Stimulated activated CD4-positive, alpha-beta T cell treated with anti-CD3 and anti-CD28 coated beads, Interleukin-12 subunit alpha, Interleukin-12 subunit beta, amount 100 ng/mL, for 24 hours (primary cell): ENCODE measurements at regions not wholly inside any gene's neighbourhood (a gene's known extent, or its start where the extent isn't known, plus 50 kb on each side); places are given as distances from the start of the nearest gene placed in this dataset.

Experiments
- DNase-seq, 2 experiments: peaks; one replicate each; pipeline ENCODE4 v3.0.0-alpha.2; 2020; ENCODE audit warnings: low read depth in 2 of 2

DNA sequence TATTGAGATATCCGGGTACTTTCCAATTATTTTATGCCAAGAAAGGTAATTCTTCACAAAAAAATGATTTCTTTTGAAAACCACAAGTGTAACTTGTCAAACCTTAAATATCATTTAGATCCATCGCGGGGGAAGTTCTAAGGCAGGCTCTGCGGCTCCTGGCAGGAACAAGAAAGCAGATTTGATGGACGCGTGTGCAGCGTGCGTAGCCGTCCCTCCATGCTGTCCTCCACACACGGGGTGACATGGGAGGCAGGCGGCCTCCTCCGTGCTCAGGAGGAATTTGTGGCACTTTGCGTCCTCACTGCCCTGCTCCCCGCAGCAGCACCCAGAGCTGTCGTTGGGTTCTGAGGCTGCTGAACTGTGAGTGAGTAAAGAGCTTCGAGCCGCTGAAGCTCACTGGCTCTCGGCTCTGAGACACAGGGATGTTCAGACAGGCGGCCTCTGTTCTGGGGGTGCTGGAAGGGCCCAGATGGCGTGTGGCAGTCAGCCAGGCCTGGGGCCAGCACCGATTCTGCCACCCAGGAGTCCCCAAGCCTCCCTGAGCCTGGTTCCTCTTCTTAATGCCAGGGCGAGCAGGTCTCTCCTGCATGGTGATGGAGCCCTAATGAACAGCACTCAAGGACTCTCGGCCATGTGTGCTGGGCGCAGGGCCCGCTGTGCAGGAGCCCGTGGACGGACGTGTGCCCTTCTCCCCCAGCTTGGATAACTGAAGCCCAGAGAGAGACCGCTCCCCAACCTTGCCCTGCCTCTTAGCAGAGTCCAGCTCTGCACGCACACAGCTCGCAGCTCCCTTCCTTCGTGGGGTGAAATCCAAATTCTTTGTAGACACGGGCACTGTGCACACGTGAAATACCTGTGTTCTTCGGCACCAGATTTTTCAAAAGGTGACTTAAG lies 185.4 kb upstream of the SHH start:
- no peak for DNase-seq

DNA sequence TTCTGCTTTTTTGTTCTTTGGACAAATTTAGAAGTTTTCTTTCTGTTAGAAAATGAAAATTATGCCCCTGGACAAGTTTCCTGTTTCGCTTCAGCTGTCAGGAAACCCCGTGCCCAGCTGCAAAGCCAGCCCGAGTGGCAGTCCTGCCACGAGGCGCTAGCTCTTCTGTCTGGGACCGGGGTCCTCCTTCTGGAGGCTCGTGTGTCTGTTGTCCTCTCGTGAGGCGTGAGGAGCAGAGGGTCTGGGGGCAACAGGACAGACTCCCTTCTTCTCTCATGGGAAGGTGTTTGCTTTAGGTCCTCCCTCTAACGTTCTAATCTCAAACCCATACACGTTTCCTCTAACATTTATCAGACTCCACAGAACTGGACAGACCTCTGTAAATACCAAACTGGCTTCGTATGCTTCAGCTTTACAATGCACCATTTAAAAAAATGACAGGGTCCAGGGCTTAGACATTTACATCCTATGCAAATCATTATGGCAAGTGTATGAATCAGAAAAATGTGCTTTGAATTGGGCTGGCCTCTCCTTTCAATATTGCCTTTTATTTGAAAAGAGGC lies 184.5 kb upstream of the SHH start:
- no peak for DNase-seq

DNA sequence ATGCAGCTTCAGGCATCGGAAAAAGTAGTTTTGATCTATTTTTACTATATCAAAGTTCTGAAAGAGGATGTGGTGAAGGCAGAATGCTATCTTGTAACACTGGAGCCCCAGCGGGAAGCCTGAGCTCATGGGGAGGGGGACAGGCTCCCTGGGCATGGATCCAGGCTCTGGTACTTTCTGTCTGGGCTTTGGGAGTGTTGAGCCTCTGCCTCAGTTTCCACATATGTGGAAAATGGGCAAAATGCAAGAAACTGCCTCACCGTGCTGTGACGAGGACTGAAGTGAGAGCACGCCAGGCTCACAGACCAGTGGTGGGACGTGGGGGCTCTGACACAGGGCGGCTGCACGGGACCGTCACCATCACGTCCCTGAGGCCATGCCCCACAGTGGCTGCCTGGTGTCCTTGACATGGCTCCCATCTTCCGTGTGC lies 182.9 kb upstream of the SHH start:
- DNase-seq, result no peak

DNA sequence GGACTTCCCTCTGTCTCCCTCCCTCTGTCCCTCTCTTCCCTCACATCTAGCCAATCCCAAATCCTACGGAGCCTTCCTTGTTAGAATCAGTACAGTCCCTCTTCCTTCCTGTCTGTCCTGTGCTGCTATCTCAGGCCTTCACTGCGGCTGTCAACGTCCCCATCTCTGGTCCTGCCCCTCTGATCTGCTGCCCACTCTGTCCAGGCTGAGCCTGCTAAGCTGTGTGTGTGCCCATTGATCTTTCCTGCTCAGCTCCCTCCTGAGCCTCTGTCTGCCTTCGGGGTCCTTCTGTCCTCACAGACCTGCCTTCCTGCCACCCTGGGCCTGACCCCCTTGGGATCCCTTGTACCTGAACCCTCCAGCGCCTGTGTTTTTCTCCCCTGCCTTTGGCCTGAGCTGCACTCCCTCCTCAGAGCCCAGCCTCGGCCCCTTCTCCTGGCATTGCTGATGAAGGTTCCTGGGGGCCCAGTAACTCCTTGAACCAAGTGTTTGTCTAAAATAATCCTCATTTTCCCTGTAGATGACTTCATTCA lies 182.1 kb upstream of the SHH start:
- no peak for DNase-seq

DNA sequence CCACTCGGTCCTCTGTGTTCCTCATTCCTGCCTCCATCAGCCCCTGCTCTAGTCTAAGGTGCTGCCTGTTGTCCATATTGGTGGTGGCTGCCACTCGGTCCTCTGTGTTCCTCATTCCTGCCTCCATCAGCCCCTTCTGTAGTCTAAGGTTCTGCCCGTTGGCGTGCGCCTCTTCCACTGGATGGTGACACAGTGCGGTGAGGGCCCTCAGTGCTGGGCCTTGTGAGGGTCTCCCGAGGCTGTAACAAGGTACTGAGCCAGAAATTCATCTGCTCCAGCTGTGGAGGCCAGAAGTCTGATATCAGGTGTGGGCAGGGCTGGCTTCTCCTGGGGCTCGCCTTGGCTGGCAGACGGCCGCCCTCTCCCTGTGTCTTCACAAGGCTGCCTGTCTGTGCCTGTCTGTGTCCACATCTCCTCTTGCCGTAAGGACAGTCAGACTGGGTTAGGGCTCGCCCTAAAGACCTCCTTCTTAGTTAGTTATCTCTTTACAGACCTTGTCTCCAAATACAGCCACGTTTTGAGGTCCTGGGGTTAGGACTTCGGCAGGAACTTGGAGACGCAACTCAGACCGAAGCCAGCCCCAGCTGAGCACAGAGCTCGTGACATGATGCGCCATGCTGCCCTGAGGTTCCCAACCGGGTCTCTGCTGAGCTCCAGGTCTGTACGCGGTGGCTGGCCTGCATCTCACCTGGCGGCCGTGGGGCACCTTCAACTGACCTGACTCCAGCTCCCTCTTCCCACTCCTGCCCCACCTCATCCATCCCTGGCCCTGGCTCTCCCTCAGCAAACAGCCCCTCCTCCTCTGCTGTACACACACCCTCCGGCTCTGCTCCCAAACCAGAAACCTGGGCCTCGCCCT lies 181.4 kb upstream of the SHH start:
- DNase-seq, result no peak

DNA sequence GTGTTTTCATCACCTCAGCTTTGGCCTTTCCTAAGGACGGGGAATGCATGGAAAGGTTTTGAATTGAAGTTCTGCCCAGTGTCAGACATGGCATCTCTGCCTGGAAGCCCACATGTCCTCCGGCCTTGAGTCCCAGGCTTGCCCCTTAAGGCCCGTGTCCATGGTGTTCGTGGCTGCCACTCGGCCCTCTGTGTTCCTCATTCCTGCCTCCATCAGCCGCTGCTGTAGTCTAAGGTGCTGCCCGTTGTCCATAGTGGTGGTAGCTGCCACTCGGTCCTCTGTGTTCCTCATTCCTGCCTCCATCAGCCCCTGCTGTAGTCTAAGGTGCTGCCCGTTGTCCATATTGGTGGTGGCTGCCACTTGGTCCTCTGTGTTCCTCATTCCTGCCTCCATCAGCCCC lies 180.7 kb upstream of the SHH start:
- DNase-seq, result no peak

DNA sequence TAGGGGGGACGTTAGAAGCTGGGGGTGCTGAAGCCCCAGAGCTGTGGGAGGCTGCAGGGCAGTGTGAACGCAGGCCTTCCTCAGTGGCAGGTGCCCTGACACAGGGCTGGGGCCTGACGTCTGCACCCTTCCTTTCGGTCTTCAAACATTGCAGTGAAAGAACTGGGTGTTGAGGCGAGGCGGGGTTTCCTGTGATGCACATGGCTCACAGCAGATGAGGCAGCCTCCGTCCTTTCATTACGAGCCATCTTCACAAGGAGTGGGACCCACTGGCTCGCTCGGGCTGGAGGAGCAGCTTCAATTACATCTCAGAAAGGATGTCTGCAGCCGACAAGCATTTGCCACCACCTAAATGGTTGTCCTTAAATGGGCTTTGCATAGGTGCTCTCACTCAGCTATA lies 180.3 kb upstream of the SHH start:
- no peak for DNase-seq

DNA sequence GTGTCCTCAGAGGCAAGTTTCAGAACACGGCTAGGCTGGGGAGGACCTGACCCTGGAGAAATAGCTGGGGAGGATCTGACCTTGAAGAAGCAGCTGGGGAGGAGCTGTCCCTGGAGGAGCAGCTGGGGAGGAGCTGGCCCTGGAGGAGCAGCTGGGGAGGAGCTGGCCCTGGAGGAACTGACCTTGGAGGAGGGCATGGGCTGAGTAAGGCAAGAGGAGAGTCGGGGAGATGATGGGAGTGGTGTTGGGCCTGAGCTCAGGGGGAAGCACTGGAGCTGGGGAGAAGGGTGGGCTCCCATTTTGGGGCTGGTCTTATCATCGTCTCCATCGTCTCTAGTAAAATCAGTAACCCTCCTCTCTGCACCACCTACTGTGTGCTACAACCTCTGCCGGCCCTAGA lies 179.8 kb upstream of the SHH start:
- no peak for DNase-seq

DNA sequence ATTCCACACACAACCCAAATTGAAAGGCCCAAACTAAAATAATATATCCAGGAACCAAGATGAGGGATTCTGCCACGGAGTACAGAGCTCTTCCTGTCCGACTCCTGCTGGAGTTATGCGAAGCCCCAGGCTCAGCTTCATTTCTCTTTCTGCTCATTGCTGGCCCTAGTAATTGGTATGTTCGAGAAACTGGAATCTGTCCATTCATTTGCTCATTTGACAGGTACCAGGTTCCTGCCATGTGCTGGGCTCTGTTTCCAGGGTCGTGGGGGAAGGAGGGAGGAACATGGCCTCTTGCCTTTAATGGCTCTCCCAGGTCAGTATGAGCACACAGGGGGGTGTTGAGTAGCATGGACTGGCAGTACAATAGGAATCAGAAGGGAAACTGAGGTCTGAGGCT lies 179.2 kb upstream of the SHH start:
- no peak for DNase-seq

DNA sequence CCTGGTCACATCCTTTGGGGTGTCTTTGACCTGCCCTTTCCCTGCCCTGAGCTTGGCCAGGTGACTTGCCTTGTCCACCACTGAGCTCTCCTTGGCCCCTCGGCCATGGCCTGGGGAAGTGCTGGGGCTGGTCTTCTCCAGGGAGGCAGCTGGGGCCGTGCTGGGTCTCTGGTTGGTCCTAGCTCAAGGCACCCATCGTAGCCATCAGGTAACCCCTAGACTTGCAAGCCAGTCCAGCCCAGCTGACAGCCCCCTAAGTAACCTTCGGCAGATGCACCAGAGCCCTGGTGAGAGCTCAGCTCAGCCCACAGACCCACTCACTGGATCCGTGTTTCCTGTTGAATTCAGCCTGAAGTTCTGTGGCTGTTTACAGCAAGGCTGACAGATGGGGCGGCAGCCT lies 176.2 kb upstream of the SHH start:
- DNase-seq, result no peak

DNA sequence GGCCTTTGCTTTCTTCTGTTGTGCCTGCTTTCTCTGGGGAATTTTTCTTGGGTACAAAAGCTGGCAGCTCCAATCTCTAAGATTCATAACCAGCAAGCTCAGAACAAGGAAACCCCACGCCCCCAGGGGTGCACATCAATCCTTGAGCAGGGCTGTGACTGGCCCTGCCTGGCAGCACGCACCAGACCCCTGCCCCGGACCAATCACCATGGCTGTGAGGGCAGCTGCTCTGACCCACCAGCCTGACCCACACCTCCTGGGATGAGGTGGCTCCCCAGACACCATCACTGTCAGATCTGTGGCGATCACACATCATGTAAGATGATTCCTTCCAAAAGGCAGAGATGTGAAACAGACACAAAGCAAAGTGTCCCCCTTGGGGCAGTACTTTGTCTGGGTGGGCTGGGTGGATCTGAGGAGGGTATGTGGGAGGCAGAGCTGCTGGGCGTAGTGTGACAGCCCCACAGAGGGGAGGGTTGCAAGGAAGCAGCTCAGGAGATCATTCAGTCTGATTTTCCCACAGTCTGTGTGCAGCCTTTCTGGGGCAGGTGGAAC lies 175.5 kb upstream of the SHH start:
- DNase-seq, result no peak

DNA sequence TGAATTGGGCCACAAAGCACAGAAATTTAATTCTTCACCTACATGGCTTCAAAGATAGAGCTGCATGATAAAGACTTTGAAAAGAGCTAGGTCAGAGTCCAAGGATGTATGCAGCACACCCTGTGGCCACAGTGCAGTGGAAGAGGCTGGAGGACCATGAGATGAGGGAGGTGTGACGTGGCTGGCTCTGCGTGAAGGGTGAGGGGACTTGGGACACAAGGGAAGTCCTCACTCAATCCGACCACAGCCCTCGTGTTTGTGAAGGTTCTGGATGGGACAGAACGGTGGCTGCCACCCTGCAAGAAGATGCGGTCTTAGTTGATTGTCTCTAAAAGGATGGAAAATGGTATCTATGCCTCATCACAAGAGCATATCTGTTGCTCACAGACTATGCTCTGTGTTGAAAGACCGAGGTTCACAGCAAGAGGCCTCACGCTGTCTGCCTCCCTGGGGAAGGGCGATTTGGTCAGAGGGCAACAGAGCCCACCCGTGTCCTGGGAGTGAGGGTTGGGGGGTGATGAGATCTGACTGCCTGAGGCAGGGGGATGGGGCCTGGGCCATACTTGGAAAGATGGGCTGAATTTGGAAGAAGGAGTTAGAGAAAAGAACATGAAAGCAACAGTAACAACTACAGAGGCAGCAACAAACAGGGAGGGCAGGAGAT lies 174.4 kb upstream of the SHH start:
- no peak for DNase-seq

DNA sequence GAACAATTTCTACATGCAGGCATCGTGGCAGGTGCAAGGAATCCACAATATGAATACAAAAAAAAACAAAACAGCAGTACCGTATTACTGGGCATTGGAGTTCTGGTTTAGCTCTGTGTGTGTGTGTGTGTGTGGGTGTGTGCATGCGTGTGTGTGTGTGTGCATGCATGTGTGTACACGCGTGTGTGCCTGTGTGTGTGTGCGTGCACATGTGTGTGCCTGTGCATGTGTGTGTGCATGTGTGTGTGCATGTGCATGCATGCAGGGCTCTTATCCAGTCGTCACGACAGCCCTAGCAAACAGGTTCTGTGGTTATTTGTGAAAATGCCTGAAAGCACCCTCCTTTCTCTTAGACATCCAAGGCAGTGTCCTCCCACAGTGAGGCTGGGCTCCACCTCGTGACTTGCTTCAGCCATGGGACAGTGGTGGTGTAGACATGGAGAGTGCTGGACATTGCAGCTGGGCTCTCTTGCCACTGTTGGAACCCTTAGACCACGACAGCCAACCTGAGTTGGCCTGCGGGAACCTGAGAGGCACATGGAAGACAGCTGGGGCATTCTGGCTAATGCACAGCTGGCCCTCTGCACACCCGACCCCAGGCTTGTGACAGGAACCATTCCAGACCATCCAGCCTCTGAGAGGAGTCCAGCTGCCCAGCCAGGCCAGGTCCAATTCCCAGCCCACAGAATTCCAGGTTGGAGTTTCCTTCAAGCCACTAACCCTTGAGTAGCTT lies 173.4 kb upstream of the SHH start:
- no peak for DNase-seq

DNA sequence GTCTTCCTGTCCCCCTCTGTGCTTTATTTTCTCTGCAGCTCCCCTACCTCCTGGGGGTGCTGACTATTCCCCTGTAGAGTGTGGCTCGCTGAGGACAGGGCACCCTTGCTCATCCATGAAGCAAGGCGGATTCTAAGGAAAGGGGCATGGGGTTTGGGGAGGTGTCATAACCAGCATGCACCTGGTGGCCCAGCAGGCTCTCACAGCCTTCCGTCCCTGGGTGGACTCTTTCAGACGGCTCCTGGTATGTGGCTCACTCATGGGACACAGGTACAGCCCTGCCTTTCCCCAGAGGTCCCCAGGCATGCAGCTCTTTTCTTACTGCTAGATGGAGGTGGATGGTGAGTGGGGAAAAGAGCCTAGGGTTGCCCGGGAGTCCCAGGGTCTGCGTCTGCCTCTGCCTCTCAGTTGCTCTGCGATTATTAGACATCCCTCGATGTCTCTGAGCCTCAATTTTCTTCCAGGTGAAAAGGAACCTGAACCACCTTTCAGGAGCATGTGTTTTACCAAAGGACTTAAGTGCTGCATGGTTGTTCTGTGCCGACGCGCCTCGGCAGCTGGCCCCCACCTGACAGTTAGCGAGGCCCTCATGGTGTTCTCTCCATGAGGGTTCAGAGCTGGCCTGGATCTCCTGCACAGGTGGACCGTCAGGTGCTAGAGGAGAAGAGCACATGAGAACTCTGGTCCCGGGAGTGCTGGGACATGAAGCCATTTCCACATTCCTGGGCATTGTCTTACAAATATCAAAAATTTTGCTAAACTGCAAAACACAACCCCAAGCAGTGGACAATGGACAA lies 172.5 kb upstream of the SHH start:
- DNase-seq, result no peak

DNA sequence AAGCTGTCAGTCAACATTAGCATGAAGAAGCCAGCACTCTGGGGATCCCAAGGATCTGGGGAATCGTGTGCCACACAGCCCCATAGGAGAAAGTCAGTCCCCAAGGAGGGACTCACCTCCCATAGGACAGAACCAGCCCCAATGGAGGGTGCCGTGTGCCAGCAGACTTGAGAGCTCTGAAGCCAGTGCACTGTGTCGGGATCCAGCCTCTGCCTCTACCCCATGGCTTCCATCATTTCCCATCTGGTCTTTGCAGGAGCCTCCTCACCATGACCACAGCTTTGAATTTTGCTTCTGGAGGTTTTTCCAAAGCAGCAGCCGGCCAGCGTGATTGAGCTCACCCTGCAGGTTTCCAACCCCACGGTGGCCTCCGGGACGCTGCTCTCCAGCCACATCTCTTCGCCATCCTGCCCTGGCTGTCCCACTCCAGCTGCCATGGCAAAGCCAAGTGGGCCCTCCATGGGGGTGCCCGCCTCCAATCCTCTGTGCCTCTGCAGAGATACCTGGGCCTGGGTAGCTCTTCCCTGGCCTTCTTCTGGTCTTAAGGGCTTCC lies 171.8 kb upstream of the SHH start:
- DNase-seq, result no peak

DNA sequence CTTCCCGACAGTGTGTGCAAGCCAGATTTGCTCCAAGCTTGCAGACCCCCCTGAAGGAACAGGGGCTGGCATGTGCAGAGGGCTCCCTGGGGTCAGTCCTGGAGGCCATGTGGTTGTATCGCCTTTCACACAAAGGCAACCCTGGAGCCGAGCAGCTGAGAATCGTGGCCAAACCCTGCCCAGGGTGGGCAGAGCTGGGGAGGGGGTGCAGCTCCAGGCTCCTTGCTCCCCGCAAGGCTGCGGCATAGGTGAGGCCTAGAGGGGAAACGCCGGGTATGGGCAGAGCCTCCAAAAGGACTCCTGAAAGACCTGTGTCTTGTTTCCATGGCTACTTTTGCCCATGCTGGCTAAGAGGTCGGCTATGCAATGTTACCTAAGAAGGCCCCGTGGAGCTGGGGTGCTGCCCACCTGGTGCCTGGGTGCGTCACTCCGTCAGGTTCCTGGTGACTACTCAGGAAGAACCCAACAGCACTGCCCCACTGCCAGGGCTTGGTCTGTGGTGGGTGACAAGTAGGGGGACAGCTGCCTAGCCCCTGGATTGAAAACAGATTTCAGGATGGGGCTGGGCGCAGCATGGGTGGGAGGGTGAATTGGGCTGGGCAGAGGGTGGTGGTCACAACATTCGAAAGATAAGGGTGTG lies 171.0 kb upstream of the SHH start:
- no peak for DNase-seq

DNA sequence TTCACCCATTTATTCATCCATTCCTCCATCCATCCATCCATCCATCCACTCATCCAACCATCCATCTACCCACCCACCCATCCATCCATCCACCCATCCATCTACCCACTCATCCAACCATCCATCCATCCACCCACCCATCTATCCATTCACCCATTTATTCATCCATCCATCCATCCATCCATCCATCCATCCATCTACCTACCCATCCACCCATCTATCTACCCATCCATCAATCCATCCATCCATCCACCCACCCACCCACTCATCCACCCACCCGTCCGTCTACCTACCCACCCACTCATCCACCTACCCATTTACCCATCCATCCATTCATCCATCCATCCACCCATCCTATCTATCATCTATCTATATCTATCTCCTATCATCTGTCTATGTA lies 169.4 kb upstream of the SHH start:
- DNase-seq, result no peak

DNA sequence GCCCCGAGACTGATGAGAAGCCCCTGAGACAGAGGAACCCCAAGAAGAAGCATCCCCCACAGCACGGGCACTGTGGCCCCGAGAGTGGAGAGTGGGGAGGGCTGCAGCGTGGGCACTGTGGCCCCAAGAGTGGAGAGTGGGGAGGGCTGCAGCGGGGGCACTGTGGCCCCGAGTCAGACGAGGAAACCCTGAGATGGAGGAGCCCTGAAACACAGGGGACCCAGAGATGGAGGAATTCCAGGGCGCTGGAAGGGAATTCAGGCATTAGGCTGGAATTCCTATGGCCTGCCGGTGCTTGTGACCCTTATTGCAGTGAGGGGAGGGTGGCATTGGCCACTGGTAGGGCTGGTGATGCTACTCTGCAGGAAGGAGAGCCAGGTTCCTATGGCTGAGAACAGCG lies 168.6 kb upstream of the SHH start:
- DNase-seq, result no peak

DNA sequence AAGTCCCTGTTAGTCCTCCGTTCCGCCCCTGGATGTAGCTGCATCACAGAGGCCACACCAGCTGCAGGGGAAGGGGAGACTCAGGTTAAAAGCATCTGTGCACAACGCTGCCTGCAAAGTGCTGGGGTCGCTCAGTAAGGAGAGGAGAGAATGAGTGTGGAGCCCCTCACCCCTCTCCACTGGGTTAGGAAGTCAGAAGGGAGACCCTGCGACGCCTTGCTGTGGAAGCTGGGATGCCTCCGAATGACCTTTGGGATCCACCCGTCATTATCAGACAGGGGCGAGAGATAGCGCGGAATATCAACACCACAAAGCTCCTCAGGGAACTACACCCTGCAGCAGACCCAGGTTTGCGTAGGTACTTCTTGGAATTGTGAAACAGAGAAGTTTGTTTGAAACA lies 167.7 kb upstream of the SHH start:
- DNase-seq, result no peak
